ENCODE measurements at regions not wholly inside any gene's neighbourhood (a gene's known extent, or its start where the extent isn't known, plus 50 kb on each side); places are given as distances from the start of the nearest gene placed in this dataset.

DNA sequence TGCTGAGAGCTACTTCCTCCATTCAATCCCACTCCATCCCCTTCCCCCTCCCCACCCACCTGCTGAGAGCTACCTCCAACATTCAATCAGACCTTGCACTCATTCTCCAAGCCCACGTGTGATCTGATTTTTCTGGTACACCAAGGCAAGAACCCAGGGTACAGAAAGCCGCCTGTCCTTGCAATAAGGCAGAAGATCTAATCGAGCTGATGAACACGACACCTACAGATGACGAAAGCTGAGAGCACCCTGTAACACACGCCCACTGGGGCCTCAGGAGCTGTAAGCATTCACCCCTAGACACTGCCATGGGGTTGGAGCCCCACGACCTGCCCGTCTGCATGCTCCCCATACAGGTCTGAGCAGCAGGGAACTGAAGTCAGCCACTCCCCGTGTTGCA, 58.3 kb downstream of the TRIML1 start:
- in situ Hi-C loops (cut with HindIII; ENCODE audit: low pct_unique_long_range_greater_than_20kb, low sequenced_read_pairs): no loop called here
- no peak for DNase-seq (ENCODE audit: low read depth, low spot score)

- in situ Hi-C loops (cut with HindIII; ENCODE audit: low pct_unique_long_range_greater_than_20kb, low sequenced_read_pairs): no loop called here
- DNase-seq (ENCODE audit: low read depth, low spot score): no peak
These were observed 59.9 kb downstream of the TRIML1 start for GRCh38 chr4:188198982-188199792.

DNA sequence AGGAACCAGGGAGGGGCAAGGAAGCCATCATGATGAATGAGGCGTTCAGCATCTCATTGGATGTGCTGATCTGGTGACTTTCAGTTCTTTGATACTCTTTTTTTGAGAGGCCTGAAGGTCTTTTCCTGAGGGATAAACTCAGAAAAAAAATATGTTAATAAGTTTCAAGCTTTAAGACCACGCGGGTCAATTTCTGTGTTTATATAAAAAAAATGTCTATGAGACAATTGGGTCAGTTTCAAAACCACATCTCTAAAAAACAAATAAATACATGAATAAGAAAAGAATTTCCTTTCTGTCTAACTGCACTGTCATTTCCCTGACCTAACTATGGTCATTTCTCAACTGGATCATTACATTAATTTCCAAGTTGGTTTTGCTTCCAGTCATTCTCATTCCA, 62.6 kb downstream of the TRIML1 start:
- in situ Hi-C loops (cut with HindIII; ENCODE audit: low pct_unique_long_range_greater_than_20kb, low sequenced_read_pairs): no loop called here
- no peak for DNase-seq (ENCODE audit: low read depth, low spot score)

GRCh38 chr4:188206783-188207182, 67.5 kb downstream of the TRIML1 start:
- in situ Hi-C loops (cut with HindIII; ENCODE audit: low pct_unique_long_range_greater_than_20kb, low sequenced_read_pairs): no loop called here
- no peak for DNase-seq (ENCODE audit: low read depth, low spot score)

GRCh38 chr4:188214861-188215260, 75.6 kb downstream of the TRIML1 start:
- in situ Hi-C loops (cut with HindIII; ENCODE audit: low pct_unique_long_range_greater_than_20kb, low sequenced_read_pairs): no loop called here
- peak; percentile 76 for DNase-seq (ENCODE audit: low read depth, low spot score)

- no peak for DNase-seq (ENCODE audit: low read depth, low spot score)
- in situ Hi-C loops (cut with HindIII; ENCODE audit: low pct_unique_long_range_greater_than_20kb, low sequenced_read_pairs): no loop called here
These were observed 79.2 kb downstream of the TRIML1 start for GRCh38 chr4:188218392-188218791.

- DNase-seq (ENCODE audit: low read depth, low spot score): peak; percentile 59
- in situ Hi-C loops (cut with HindIII; ENCODE audit: low pct_unique_long_range_greater_than_20kb, low sequenced_read_pairs): no loop called here
These were observed 80.8 kb downstream of the TRIML1 start for GRCh38 chr4:188220006-188220405.

- in situ Hi-C loops (cut with HindIII; ENCODE audit: low pct_unique_long_range_greater_than_20kb, low sequenced_read_pairs): no loop called here
- DNase-seq (ENCODE audit: low read depth, low spot score): no peak
These were observed 81.8 kb downstream of the TRIML1 start for GRCh38 chr4:188221090-188221489.

- in situ Hi-C loops (cut with HindIII; ENCODE audit: low pct_unique_long_range_greater_than_20kb, low sequenced_read_pairs): no loop called here
- DNase-seq (ENCODE audit: low read depth, low spot score): no peak
These were observed 89.0 kb downstream of the TRIML1 start for GRCh38 chr4:188228279-188228678.

GRCh38 chr4:188232428-188232827, 93.2 kb downstream of the TRIML1 start:
- in situ Hi-C loops (cut with HindIII; ENCODE audit: low pct_unique_long_range_greater_than_20kb, low sequenced_read_pairs): no loop called here
- DNase-seq (ENCODE audit: low read depth, low spot score): no peak

DNA sequence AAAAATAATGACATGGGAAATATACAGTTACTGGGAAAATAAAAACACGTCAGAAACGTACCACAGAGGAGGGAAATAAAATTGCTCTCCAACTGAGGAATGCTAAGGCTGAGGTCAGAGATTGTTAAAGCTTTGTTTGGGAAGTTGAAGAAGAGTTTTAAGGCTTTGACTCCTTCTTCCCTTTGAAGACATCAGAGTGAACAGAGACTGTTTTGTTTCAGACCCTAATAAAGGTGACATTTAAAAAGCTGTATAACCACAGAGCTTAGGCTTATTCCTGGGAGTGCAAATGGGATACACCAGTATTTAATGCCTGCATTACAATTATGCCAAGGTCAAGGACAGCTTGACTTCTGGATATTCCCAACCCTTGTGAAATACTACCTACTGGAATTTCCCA, 102.8 kb downstream of the TRIML1 start:
- peak; percentile 81 for DNase-seq (ENCODE audit: low read depth, low spot score)
- in situ Hi-C loops (cut with HindIII; ENCODE audit: low pct_unique_long_range_greater_than_20kb, low sequenced_read_pairs): no loop called here

DNA sequence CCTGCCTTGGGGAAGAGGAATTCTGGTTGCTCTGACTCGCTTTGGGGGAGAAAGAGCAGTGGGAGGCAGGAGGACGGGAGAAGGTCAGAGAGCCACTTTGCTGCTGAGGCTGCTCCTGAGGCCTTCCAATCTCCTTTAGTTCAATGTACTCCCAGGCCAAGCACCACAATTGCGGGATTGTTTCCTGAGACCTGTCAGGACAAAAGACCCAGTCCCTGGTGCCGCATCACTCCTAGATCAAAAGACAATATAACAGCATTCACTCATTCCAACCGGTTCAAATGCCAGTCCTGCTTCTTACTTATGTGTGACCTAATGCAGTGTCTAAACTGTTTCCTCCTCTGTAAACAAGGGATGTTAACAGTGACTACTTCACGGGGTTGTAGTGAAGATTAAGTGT, 106.4 kb downstream of the TRIML1 start:
- in situ Hi-C loops (cut with HindIII; ENCODE audit: low pct_unique_long_range_greater_than_20kb, low sequenced_read_pairs): no loop called here

GRCh38 chr4:188246488-188246887, 107.2 kb downstream of the TRIML1 start:
- in situ Hi-C loops (cut with HindIII; ENCODE audit: low pct_unique_long_range_greater_than_20kb, low sequenced_read_pairs): no loop called here
- peak; percentile 52 for DNase-seq (ENCODE audit: low read depth, low spot score)

More for the DNA sequence above, 106.4 kb downstream of the TRIML1 start:
- DNase-seq (ENCODE audit: low read depth, low spot score): peak; percentile 59

DNA sequence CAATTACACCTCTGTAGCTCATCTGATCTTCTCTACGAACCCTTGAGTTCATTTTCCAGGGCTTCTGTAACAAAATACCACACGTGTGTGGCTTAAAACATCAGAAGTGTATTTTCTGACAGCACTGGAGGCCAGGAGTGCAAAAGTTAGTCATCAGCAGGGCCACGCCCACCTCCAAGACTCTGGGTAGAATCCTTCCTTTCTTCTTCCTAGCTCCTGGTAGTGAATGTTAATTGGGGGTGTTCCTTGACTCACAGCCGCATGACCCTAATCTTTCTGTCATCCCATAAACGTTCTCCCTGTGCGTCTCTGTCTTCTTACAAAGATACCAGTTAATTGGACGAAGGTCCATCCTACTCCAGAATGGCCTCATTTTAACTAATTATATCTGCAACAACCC, 115.0 kb downstream of the TRIML1 start:
- DNase-seq (ENCODE audit: low read depth, low spot score): peak; percentile 55
- in situ Hi-C loops (cut with HindIII; ENCODE audit: low pct_unique_long_range_greater_than_20kb, low sequenced_read_pairs): no loop called here

GRCh38 chr4:188262464-188262863, 123.2 kb downstream of the TRIML1 start:
- in situ Hi-C loops (cut with HindIII; ENCODE audit: low pct_unique_long_range_greater_than_20kb, low sequenced_read_pairs): no loop called here
- no peak for DNase-seq (ENCODE audit: low read depth, low spot score)

DNA sequence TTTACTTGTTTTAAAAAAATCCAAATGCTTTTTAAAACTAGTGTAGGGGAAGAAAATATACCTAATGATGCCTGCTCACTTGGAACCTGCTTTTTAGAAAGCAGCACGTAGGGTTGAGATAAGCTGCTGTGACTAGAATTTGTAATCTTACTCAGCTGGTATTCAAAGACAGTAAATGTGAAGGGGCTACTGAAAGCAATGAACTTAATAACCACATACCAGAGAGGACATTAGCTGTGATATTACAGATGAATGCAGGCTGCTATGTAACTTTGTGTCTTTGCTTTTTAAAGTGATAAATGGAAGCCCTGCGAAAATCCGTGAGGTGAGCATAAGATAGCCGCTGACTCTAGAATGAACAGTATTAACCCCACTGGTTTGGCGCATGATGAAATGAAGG, 124.1 kb downstream of the TRIML1 start:
- in situ Hi-C loops (cut with HindIII; ENCODE audit: low pct_unique_long_range_greater_than_20kb, low sequenced_read_pairs): no loop called here
- no peak for DNase-seq (ENCODE audit: low read depth, low spot score)

GRCh38 chr4:188266386-188266785, 127.1 kb downstream of the TRIML1 start:
- in situ Hi-C loops (cut with HindIII; ENCODE audit: low pct_unique_long_range_greater_than_20kb, low sequenced_read_pairs): no loop called here
- DNase-seq (ENCODE audit: low read depth, low spot score): no peak

- no peak for DNase-seq (ENCODE audit: low read depth, low spot score)
- in situ Hi-C loops (cut with HindIII; ENCODE audit: low pct_unique_long_range_greater_than_20kb, low sequenced_read_pairs): no loop called here
These were observed 129.1 kb downstream of the TRIML1 start for GRCh38 chr4:188268131-188268908.
